ENCODE measurements at regions not wholly inside any gene's neighbourhood (a gene's known extent, or its start where the extent isn't known, plus 50 kb on each side); places are given as distances from the start of the nearest gene placed in this dataset.
"Not testable (repeated sequence)": the region's sequence is repeated elsewhere in the genome, so short reads cannot be mapped to it uniquely, and the experiment has no call there.

- not testable (repeated sequence) for H3K27ac ChIP-seq (ENCODE audit: low read depth in 1 of 2, low read length in 1 of 2); DNase-seq (ENCODE audit: low read depth in 6 of 9, low spot score in 9 of 9); H3K9me3 ChIP-seq (ENCODE audit: control insufficient read depth in 2 of 2, insufficient read depth in 1 of 2, low read length in 1 of 2); H3K36me3 ChIP-seq (ENCODE audit: control insufficient read depth in 2 of 2, insufficient read depth in 2 of 2, low read length in 1 of 2); H3K4me1 ChIP-seq (ENCODE audit: control insufficient read depth in 2 of 2, insufficient read depth in 2 of 2, low read length in 2 of 2); H3K27me3 ChIP-seq (ENCODE audit: control insufficient read depth in 2 of 2, insufficient read depth in 1 of 2, low read length in 1 of 2); H3K4me3 ChIP-seq (ENCODE audit: low read length in 2 of 2)
- 88% methylated on average over 4 of the region's 4 CpGs for WGBS
These were observed 972.9 kb downstream of the GALC start for GRCh38 chr14:87020106-87020505.

- 76% methylated on average over 1 of the region's 1 CpG for WGBS
- H3K4me1 ChIP-seq (ENCODE audit: control insufficient read depth in 2 of 2, insufficient read depth in 2 of 2, low read length in 2 of 2): no peaks in the 10 kb centered on the region
- no peaks in the 10 kb centered on the region for H3K9me3 ChIP-seq (ENCODE audit: control insufficient read depth in 2 of 2, insufficient read depth in 1 of 2, low read length in 1 of 2)
- H3K27ac ChIP-seq (ENCODE audit: low read depth in 1 of 2, low read length in 1 of 2): no peak overlapping the region
- no peaks in the 10 kb centered on the region for H3K27me3 ChIP-seq (ENCODE audit: control insufficient read depth in 2 of 2, insufficient read depth in 1 of 2, low read length in 1 of 2)
- no peak overlapping the region for H3K4me3 ChIP-seq (ENCODE audit: low read length in 2 of 2)
- no peak for DNase-seq (ENCODE audit: low read depth in 6 of 9, low spot score in 9 of 9)
- H3K36me3 ChIP-seq (ENCODE audit: control insufficient read depth in 2 of 2, insufficient read depth in 2 of 2, low read length in 1 of 2): no peaks in the 10 kb centered on the region
These were observed 974.7 kb downstream of the GALC start for GRCh38 chr14:87018294-87018693.

GRCh38 chr14:87017335-87017734 is 975.6 kb downstream of the GALC start:
- WGBS: 67% methylated on average over 2 of the region's 2 CpGs
- Histone ChIP-seq H3K9me3 (ENCODE audit: control insufficient read depth in 2 of 2, insufficient read depth in 1 of 2, low read length in 1 of 2) (no peaks in the 10 kb centered on the region), H3K36me3 (ENCODE audit: control insufficient read depth in 2 of 2, insufficient read depth in 2 of 2, low read length in 1 of 2) (no peaks in the 10 kb centered on the region), H3K27ac (ENCODE audit: low read depth in 1 of 2, low read length in 1 of 2) (no peak overlapping the region), H3K4me1 (ENCODE audit: control insufficient read depth in 2 of 2, insufficient read depth in 2 of 2, low read length in 2 of 2) (no peaks in the 10 kb centered on the region), H3K27me3 (ENCODE audit: control insufficient read depth in 2 of 2, insufficient read depth in 1 of 2, low read length in 1 of 2) (no peaks in the 10 kb centered on the region), H3K4me3 (ENCODE audit: low read length in 2 of 2) (no peak overlapping the region)
- DNase-seq (ENCODE audit: low read depth in 6 of 9, low spot score in 9 of 9): no peak

GRCh38 chr14:87014856-87015255 is 978.1 kb downstream of the GALC start:
- DNase-seq (ENCODE audit: low read depth in 6 of 9, low spot score in 9 of 9): no peak
- Histone ChIP-seq H3K4me1 (ENCODE audit: control insufficient read depth in 2 of 2, insufficient read depth in 2 of 2, low read length in 2 of 2) (no peaks in the 10 kb centered on the region), H3K9me3 (ENCODE audit: control insufficient read depth in 2 of 2, insufficient read depth in 1 of 2, low read length in 1 of 2) (no peaks in the 10 kb centered on the region), H3K27me3 (ENCODE audit: control insufficient read depth in 2 of 2, insufficient read depth in 1 of 2, low read length in 1 of 2) (no peaks in the 10 kb centered on the region), H3K36me3 (ENCODE audit: control insufficient read depth in 2 of 2, insufficient read depth in 2 of 2, low read length in 1 of 2) (no peaks in the 10 kb centered on the region), H3K27ac (ENCODE audit: low read depth in 1 of 2, low read length in 1 of 2) (no peak overlapping the region), H3K4me3 (ENCODE audit: low read length in 2 of 2) (no peak overlapping the region)
- 70% methylated on average over 3 of the region's 3 CpGs for WGBS

GRCh38 chr14:87013583-87013982 is 979.4 kb downstream of the GALC start:
- Histone ChIP-seq H3K36me3 (ENCODE audit: control insufficient read depth in 2 of 2, insufficient read depth in 2 of 2, low read length in 1 of 2) (no peaks in the 10 kb centered on the region), H3K27me3 (ENCODE audit: control insufficient read depth in 2 of 2, insufficient read depth in 1 of 2, low read length in 1 of 2) (no peaks in the 10 kb centered on the region), H3K27ac (ENCODE audit: low read depth in 1 of 2, low read length in 1 of 2) (no peak overlapping the region), H3K9me3 (ENCODE audit: control insufficient read depth in 2 of 2, insufficient read depth in 1 of 2, low read length in 1 of 2) (no peaks in the 10 kb centered on the region), H3K4me1 (ENCODE audit: control insufficient read depth in 2 of 2, insufficient read depth in 2 of 2, low read length in 2 of 2) (no peaks in the 10 kb centered on the region), H3K4me3 (ENCODE audit: low read length in 2 of 2) (no peak overlapping the region)
- WGBS: 96% methylated on average over 2 of the region's 2 CpGs
- no peak for DNase-seq (ENCODE audit: low read depth in 6 of 9, low spot score in 9 of 9)

DNA sequence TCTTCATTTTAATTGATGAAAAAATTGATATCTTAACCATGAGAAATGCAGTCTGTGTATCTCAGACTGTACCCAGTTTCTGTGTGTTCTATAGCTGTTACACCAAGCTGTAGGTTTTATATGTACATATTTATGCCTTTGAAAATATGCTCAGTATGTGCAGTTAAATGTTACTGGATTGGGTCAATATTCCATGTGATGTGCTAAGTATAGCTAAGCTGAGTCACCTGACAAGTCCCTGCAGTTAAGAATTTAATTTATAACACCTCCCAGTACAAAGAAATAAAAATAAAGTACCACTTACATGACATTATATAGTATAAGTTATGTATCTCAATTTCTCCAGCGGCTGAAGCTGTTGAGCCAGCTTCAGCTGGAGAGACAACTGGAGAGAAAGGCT is 984.0 kb downstream of the GALC start:
- Histone ChIP-seq H3K4me1 (ENCODE audit: control insufficient read depth in 2 of 2, insufficient read depth in 2 of 2, low read length in 2 of 2) (no peaks in the 10 kb centered on the region), H3K36me3 (ENCODE audit: control insufficient read depth in 2 of 2, insufficient read depth in 2 of 2, low read length in 1 of 2) (no peaks in the 10 kb centered on the region), H3K4me3 (ENCODE audit: low read length in 2 of 2) (no peak overlapping the region), H3K9me3 (ENCODE audit: control insufficient read depth in 2 of 2, insufficient read depth in 1 of 2, low read length in 1 of 2) (no peaks in the 10 kb centered on the region), H3K27me3 (ENCODE audit: control insufficient read depth in 2 of 2, insufficient read depth in 1 of 2, low read length in 1 of 2) (no peaks in the 10 kb centered on the region), H3K27ac (ENCODE audit: low read depth in 1 of 2, low read length in 1 of 2) (no peak overlapping the region)
- 93% methylated on average over 1 of the region's 1 CpG for WGBS
- no peak for DNase-seq (ENCODE audit: low read depth in 6 of 9, low spot score in 9 of 9)

DNA sequence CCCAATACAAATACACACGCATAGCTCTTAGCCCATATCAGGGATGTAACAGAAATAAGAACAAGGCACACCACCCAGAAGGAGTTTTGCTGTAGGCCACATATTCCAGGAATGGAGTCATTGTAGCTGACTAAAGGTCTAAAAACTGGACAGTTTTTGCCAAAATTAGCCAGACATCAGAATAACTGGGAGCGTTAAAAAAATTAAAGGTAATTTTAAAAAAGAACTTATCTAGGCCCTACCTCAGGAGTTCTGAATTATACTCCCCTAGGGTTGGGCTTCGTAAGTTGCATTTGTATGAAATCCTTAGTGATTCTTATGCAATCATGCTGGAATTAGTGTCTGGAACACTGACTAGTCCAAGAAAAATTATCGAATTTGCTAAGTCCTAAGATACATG is 987.7 kb downstream of the GALC start:
- no peaks in the 10 kb centered on the region for H3K36me3 ChIP-seq (ENCODE audit: control insufficient read depth in 2 of 2, insufficient read depth in 2 of 2, low read length in 1 of 2)
- no peaks in the 10 kb centered on the region for H3K27me3 ChIP-seq (ENCODE audit: control insufficient read depth in 2 of 2, insufficient read depth in 1 of 2, low read length in 1 of 2)
- H3K4me3 ChIP-seq (ENCODE audit: low read length in 2 of 2): no peak overlapping the region
- no peak overlapping the region for H3K27ac ChIP-seq (ENCODE audit: low read depth in 1 of 2, low read length in 1 of 2)
- no peaks in the 10 kb centered on the region for H3K4me1 ChIP-seq (ENCODE audit: control insufficient read depth in 2 of 2, insufficient read depth in 2 of 2, low read length in 2 of 2)
- WGBS: 85% methylated on average over 4 of the region's 4 CpGs
- DNase-seq (ENCODE audit: low read depth in 6 of 9, low spot score in 9 of 9): no peak
- H3K9me3 ChIP-seq (ENCODE audit: control insufficient read depth in 2 of 2, insufficient read depth in 1 of 2, low read length in 1 of 2): no peaks in the 10 kb centered on the region

GRCh38 chr14:87002776-87003175 is 990.2 kb downstream of the GALC start:
- Histone ChIP-seq H3K27ac (ENCODE audit: low read depth in 1 of 2, low read length in 1 of 2) (no peak overlapping the region), H3K4me1 (ENCODE audit: control insufficient read depth in 2 of 2, insufficient read depth in 2 of 2, low read length in 2 of 2) (no peaks in the 10 kb centered on the region), H3K27me3 (ENCODE audit: control insufficient read depth in 2 of 2, insufficient read depth in 1 of 2, low read length in 1 of 2) (no peaks in the 10 kb centered on the region), H3K9me3 (ENCODE audit: control insufficient read depth in 2 of 2, insufficient read depth in 1 of 2, low read length in 1 of 2) (no peaks in the 10 kb centered on the region), H3K4me3 (ENCODE audit: low read length in 2 of 2) (no peak overlapping the region), H3K36me3 (ENCODE audit: control insufficient read depth in 2 of 2, insufficient read depth in 2 of 2, low read length in 1 of 2) (no peaks in the 10 kb centered on the region)
- WGBS: 74% methylated on average over 2 of the region's 2 CpGs
- DNase-seq (ENCODE audit: low read depth in 6 of 9, low spot score in 9 of 9): no peak

DNA sequence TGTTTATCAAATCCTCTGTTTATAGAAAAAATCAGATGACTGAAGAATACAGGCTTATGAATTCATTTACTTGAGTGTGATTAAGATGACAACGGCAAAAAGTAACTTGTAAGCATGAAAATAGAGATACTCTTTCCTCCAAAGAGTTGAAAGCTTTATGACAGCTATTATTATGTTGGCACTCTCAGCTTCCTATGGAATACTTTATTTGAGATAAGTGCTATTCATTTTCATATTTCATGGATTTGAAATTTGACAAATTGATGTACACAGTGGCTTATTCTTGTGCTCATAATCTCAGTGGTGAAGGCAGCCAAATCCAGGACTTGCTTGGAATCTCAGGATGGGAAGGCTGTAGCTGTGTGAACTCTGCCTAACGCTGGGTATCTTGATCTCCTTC is 991.6 kb downstream of the GALC start:
- Histone ChIP-seq H3K36me3 (ENCODE audit: control insufficient read depth in 2 of 2, insufficient read depth in 2 of 2, low read length in 1 of 2) (no peaks in the 10 kb centered on the region), H3K9me3 (ENCODE audit: control insufficient read depth in 2 of 2, insufficient read depth in 1 of 2, low read length in 1 of 2) (no peaks in the 10 kb centered on the region), H3K4me1 (ENCODE audit: control insufficient read depth in 2 of 2, insufficient read depth in 2 of 2, low read length in 2 of 2) (no peaks in the 10 kb centered on the region), H3K27ac (ENCODE audit: low read depth in 1 of 2, low read length in 1 of 2) (no peak overlapping the region), H3K4me3 (ENCODE audit: low read length in 2 of 2) (no peak overlapping the region), H3K27me3 (ENCODE audit: control insufficient read depth in 2 of 2, insufficient read depth in 1 of 2, low read length in 1 of 2) (no peaks in the 10 kb centered on the region)
- 91% methylated on average over 2 of the region's 2 CpGs for WGBS
- no peak for DNase-seq (ENCODE audit: low read depth in 6 of 9, low spot score in 9 of 9)

DNA sequence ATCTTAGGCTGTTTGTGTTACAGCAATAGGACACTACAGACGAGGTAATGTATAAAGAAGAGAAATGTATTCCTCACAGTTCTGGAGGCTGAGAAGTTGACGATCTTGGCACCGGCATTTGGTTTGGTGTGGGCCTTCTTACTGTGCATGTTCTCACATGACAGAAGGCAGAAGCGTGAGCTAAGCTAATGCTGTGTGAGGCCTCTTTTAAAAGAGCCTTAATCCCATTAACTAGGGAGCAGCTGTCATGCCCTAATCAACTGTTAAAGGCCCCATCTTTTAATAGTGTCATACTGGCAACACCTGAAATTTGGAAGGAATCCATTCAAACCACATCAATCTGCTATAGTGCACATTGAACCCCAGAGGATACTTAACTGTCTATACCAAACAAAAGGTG is 992.9 kb downstream of the GALC start:
- WGBS: 87% methylated on average over 4 of the region's 4 CpGs
- no peaks in the 10 kb centered on the region for H3K27me3 ChIP-seq (ENCODE audit: control insufficient read depth in 2 of 2, insufficient read depth in 1 of 2, low read length in 1 of 2)

More for the DNA sequence above, 992.9 kb downstream of the GALC start:
- peak in 2 of 9 donors; percentile 0 to 2 for DNase-seq (ENCODE audit: low read depth in 6 of 9, low spot score in 9 of 9)
- H3K4me1 ChIP-seq (ENCODE audit: control insufficient read depth in 2 of 2, insufficient read depth in 2 of 2, low read length in 2 of 2): no peaks in the 10 kb centered on the region
- H3K36me3 ChIP-seq (ENCODE audit: control insufficient read depth in 2 of 2, insufficient read depth in 2 of 2, low read length in 1 of 2): no peaks in the 10 kb centered on the region
- H3K27ac ChIP-seq (ENCODE audit: low read depth in 1 of 2, low read length in 1 of 2): no peak overlapping the region
- H3K9me3 ChIP-seq (ENCODE audit: control insufficient read depth in 2 of 2, insufficient read depth in 1 of 2, low read length in 1 of 2): no peaks in the 10 kb centered on the region
- no peak overlapping the region for H3K4me3 ChIP-seq (ENCODE audit: low read length in 2 of 2)

Data from thymus (tissue), 11 donors.